ENCODE measurements at regions not wholly inside any gene's neighbourhood (a gene's known extent, or its start where the extent isn't known, plus 50 kb on each side); places are given as distances from the start of the nearest gene placed in this dataset.

GRCh38 chr1:115893545-115893944 lies 52.6 kb upstream of the NHLH2 start:
- Histone ChIP-seq H3K79me2 (ENCODE audit: low read length) (no peaks in the 10 kb centered on the region), H3K9me3 (ENCODE audit: low read length) (no peaks in the 10 kb centered on the region), H3K4me2 (ENCODE audit: low read depth, low read length, poor library complexity, severe bottlenecking) (no peak overlapping the region), H3K9me2 (replicated peaks; ENCODE audit: insufficient read depth, low read length) (no peaks in the 10 kb centered on the region), H3K27me3 (ENCODE audit: low read length) (no peaks in the 10 kb centered on the region), H3K9ac (ENCODE audit: low read length) (no peak overlapping the region), H2AFZ (ENCODE audit: low read length) (no peak overlapping the region), H3K4me3 (ENCODE audit: low read length) (no peak overlapping the region), H3K27ac (ENCODE audit: low read length) (no peak overlapping the region), H3K4me1 (ENCODE audit: low read length) (no peaks in the 10 kb centered on the region), H4K20me1 (ENCODE audit: insufficient read depth, low read depth, low read length) (no peaks in the 10 kb centered on the region), H3K36me3 (ENCODE audit: insufficient read depth, low read length) (no peaks in the 10 kb centered on the region)
- peak; percentile 22 for DNase-seq

- H3K36me3 ChIP-seq (ENCODE audit: insufficient read depth, low read length) = no peaks in the 10 kb centered on the region
- no peak overlapping the region for H3K9ac ChIP-seq (ENCODE audit: low read length)
- H3K27ac ChIP-seq (ENCODE audit: low read length) = no peak overlapping the region
- no peaks in the 10 kb centered on the region for H3K9me3 ChIP-seq (ENCODE audit: low read length)
- H3K4me2 ChIP-seq (ENCODE audit: low read depth, low read length, poor library complexity, severe bottlenecking) = no peak overlapping the region
- no peaks in the 10 kb centered on the region for H3K4me1 ChIP-seq (ENCODE audit: low read length)
- H3K79me2 ChIP-seq (ENCODE audit: low read length) = no peaks in the 10 kb centered on the region
- H4K20me1 ChIP-seq (ENCODE audit: insufficient read depth, low read depth, low read length) = no peaks in the 10 kb centered on the region
- no peak overlapping the region for H3K4me3 ChIP-seq (ENCODE audit: low read length)
- peak; percentile 32 for DNase-seq
- no peak overlapping the region for H2AFZ ChIP-seq (ENCODE audit: low read length)
- H3K27me3 ChIP-seq (ENCODE audit: low read length) = no peaks in the 10 kb centered on the region
- no peaks in the 10 kb centered on the region for H3K9me2 ChIP-seq (replicated peaks; ENCODE audit: insufficient read depth, low read length)
Observed at GRCh38 chr1:115898020-115898419, 57.1 kb upstream of the NHLH2 start.

GRCh38 chr1:115900856-115901255 lies 59.9 kb upstream of the NHLH2 start:
- no peak overlapping the region for H3K9ac ChIP-seq (ENCODE audit: low read length)
- H3K36me3 ChIP-seq (ENCODE audit: insufficient read depth, low read length) = no peaks in the 10 kb centered on the region
- no peaks in the 10 kb centered on the region for H3K9me2 ChIP-seq (replicated peaks; ENCODE audit: insufficient read depth, low read length)
- no peaks in the 10 kb centered on the region for H3K9me3 ChIP-seq (ENCODE audit: low read length)
- no peaks in the 10 kb centered on the region for H3K4me1 ChIP-seq (ENCODE audit: low read length)
- DNase-seq = no peak
- no peaks in the 10 kb centered on the region for H4K20me1 ChIP-seq (ENCODE audit: insufficient read depth, low read depth, low read length)
- no peaks in the 10 kb centered on the region for H3K27me3 ChIP-seq (ENCODE audit: low read length)
- H2AFZ ChIP-seq (ENCODE audit: low read length) = no peak overlapping the region
- H3K27ac ChIP-seq (ENCODE audit: low read length) = no peak overlapping the region
- H3K4me3 ChIP-seq (ENCODE audit: low read length) = no peak overlapping the region
- H3K4me2 ChIP-seq (ENCODE audit: low read depth, low read length, poor library complexity, severe bottlenecking) = no peak overlapping the region
- H3K79me2 ChIP-seq (ENCODE audit: low read length) = no peaks in the 10 kb centered on the region

- Histone ChIP-seq H3K9me3 (ENCODE audit: low read length) (no peaks in the 10 kb centered on the region), H3K4me1 (ENCODE audit: low read length) (no peaks in the 10 kb centered on the region), H3K9ac (ENCODE audit: low read length) (no peak overlapping the region), H4K20me1 (ENCODE audit: insufficient read depth, low read depth, low read length) (no peaks in the 10 kb centered on the region), H3K36me3 (ENCODE audit: insufficient read depth, low read length) (no peaks in the 10 kb centered on the region), H3K27me3 (ENCODE audit: low read length) (no peaks in the 10 kb centered on the region), H3K4me2 (ENCODE audit: low read depth, low read length, poor library complexity, severe bottlenecking) (no peak overlapping the region), H3K79me2 (ENCODE audit: low read length) (no peaks in the 10 kb centered on the region), H3K9me2 (replicated peaks; ENCODE audit: insufficient read depth, low read length) (no peaks in the 10 kb centered on the region), H3K4me3 (ENCODE audit: low read length) (no peak overlapping the region), H2AFZ (ENCODE audit: low read length) (no peak overlapping the region), H3K27ac (ENCODE audit: low read length) (no peak overlapping the region)
- DNase-seq = no peak
Observed at GRCh38 chr1:115906627-115907026, 65.7 kb upstream of the NHLH2 start.

- no peak overlapping the region for H3K4me3 ChIP-seq (ENCODE audit: low read length)
- no peaks in the 10 kb centered on the region for H3K27me3 ChIP-seq (ENCODE audit: low read length)
- no peak overlapping the region for H3K27ac ChIP-seq (ENCODE audit: low read length)
- no peaks in the 10 kb centered on the region for H3K9me2 ChIP-seq (replicated peaks; ENCODE audit: insufficient read depth, low read length)
- H3K36me3 ChIP-seq (ENCODE audit: insufficient read depth, low read length) = no peaks in the 10 kb centered on the region
- H3K4me2 ChIP-seq (ENCODE audit: low read depth, low read length, poor library complexity, severe bottlenecking) = no peak overlapping the region
- no peaks in the 10 kb centered on the region for H4K20me1 ChIP-seq (ENCODE audit: insufficient read depth, low read depth, low read length)
- H3K9ac ChIP-seq (ENCODE audit: low read length) = no peak overlapping the region
- no peaks in the 10 kb centered on the region for H3K4me1 ChIP-seq (ENCODE audit: low read length)
- DNase-seq = no peak
- no peaks in the 10 kb centered on the region for H3K9me3 ChIP-seq (ENCODE audit: low read length)
- no peaks in the 10 kb centered on the region for H3K79me2 ChIP-seq (ENCODE audit: low read length)
- H2AFZ ChIP-seq (ENCODE audit: low read length) = no peak overlapping the region
Observed at GRCh38 chr1:115907092-115907491, 66.2 kb upstream of the NHLH2 start.

- Histone ChIP-seq H3K79me2 (ENCODE audit: low read length) (no peaks in the 10 kb centered on the region), H3K27me3 (ENCODE audit: low read length) (no peaks in the 10 kb centered on the region), H3K9me2 (replicated peaks; ENCODE audit: insufficient read depth, low read length) (no peaks in the 10 kb centered on the region), H3K4me1 (ENCODE audit: low read length) (no peaks in the 10 kb centered on the region), H3K36me3 (ENCODE audit: insufficient read depth, low read length) (no peaks in the 10 kb centered on the region), H3K9me3 (ENCODE audit: low read length) (no peaks in the 10 kb centered on the region), H3K4me3 (ENCODE audit: low read length) (no peak overlapping the region), H4K20me1 (ENCODE audit: insufficient read depth, low read depth, low read length) (no peaks in the 10 kb centered on the region), H3K4me2 (ENCODE audit: low read depth, low read length, poor library complexity, severe bottlenecking) (no peak overlapping the region), H3K27ac (ENCODE audit: low read length) (no peak overlapping the region), H3K9ac (ENCODE audit: low read length) (no peak overlapping the region), H2AFZ (ENCODE audit: low read length) (no peak overlapping the region)
- no peak for DNase-seq
Observed at GRCh38 chr1:115908565-115909274, 67.6 kb upstream of the SLC22A15 start.

GRCh38 chr1:115910231-115910630 lies 66.1 kb upstream of the SLC22A15 start:
- no peaks in the 10 kb centered on the region for H3K9me3 ChIP-seq (ENCODE audit: low read length)
- H3K79me2 ChIP-seq (ENCODE audit: low read length) = no peaks in the 10 kb centered on the region
- no peak for DNase-seq
- no peaks in the 10 kb centered on the region for H3K9me2 ChIP-seq (replicated peaks; ENCODE audit: insufficient read depth, low read length)
- H3K4me1 ChIP-seq (ENCODE audit: low read length) = no peaks in the 10 kb centered on the region
- H2AFZ ChIP-seq (ENCODE audit: low read length) = no peak overlapping the region
- no peak overlapping the region for H3K9ac ChIP-seq (ENCODE audit: low read length)
- no peak overlapping the region for H3K4me3 ChIP-seq (ENCODE audit: low read length)
- H4K20me1 ChIP-seq (ENCODE audit: insufficient read depth, low read depth, low read length) = no peaks in the 10 kb centered on the region
- H3K36me3 ChIP-seq (ENCODE audit: insufficient read depth, low read length) = no peaks in the 10 kb centered on the region
- H3K27me3 ChIP-seq (ENCODE audit: low read length) = no peaks in the 10 kb centered on the region
- H3K27ac ChIP-seq (ENCODE audit: low read length) = no peak overlapping the region
- H3K4me2 ChIP-seq (ENCODE audit: low read depth, low read length, poor library complexity, severe bottlenecking) = no peak overlapping the region

GRCh38 chr1:115911294-115911693 lies 65.0 kb upstream of the SLC22A15 start:
- H3K4me2 ChIP-seq (ENCODE audit: low read depth, low read length, poor library complexity, severe bottlenecking) = no peak overlapping the region
- H3K4me1 ChIP-seq (ENCODE audit: low read length) = no peaks in the 10 kb centered on the region
- H3K36me3 ChIP-seq (ENCODE audit: insufficient read depth, low read length) = no peaks in the 10 kb centered on the region
- H3K79me2 ChIP-seq (ENCODE audit: low read length) = no peaks in the 10 kb centered on the region
- H4K20me1 ChIP-seq (ENCODE audit: insufficient read depth, low read depth, low read length) = no peaks in the 10 kb centered on the region
- no peaks in the 10 kb centered on the region for H3K27me3 ChIP-seq (ENCODE audit: low read length)
- no peak for DNase-seq
- H2AFZ ChIP-seq (ENCODE audit: low read length) = no peak overlapping the region
- no peak overlapping the region for H3K9ac ChIP-seq (ENCODE audit: low read length)
- H3K4me3 ChIP-seq (ENCODE audit: low read length) = no peak overlapping the region
- H3K27ac ChIP-seq (ENCODE audit: low read length) = no peak overlapping the region
- H3K9me2 ChIP-seq (replicated peaks; ENCODE audit: insufficient read depth, low read length) = no peaks in the 10 kb centered on the region
- no peaks in the 10 kb centered on the region for H3K9me3 ChIP-seq (ENCODE audit: low read length)

Measured in Karpas-422 (cell line).